SW 1271 (cell line): ENCODE measurements at regions not wholly inside any gene's neighbourhood (a gene's known extent, or its start where the extent isn't known, plus 50 kb on each side); places are given as distances from the start of the nearest gene placed in this dataset.
"Not testable (repeated sequence)": the region's sequence is repeated elsewhere in the genome, so short reads cannot be mapped to it uniquely, and the experiment has no call there.

Experiments
- DNase-seq, 2 experiments: peaks; one replicate each; lab custom pipeline; 2025; lab: John Stamatoyannopoulos, UW

GRCh38 chr21:15614766-15615165 lies 115.0 kb upstream of the USP25 start:
- DNase-seq, result no peak

- DNase-seq, result no peak
Measured at GRCh38 chr21:15616864-15617574, 112.8 kb upstream of the USP25 start.

GRCh38 chr21:15617964-15618363 lies 111.8 kb upstream of the USP25 start:
- DNase-seq, result no peak

GRCh38 chr21:15620892-15621291 lies 108.9 kb upstream of the USP25 start:
- DNase-seq, result no peak

- no peak for DNase-seq
Measured at GRCh38 chr21:15624646-15625045, 105.1 kb upstream of the USP25 start.

- DNase-seq, result no peak
Measured at GRCh38 chr21:15625363-15625762, 104.4 kb upstream of the USP25 start.

GRCh38 chr21:15626031-15626430 lies 103.8 kb upstream of the USP25 start:
- no peak for DNase-seq

GRCh38 chr21:15627011-15627410 lies 102.8 kb upstream of the USP25 start:
- no peak for DNase-seq

GRCh38 chr21:15627823-15628222 lies 102.0 kb upstream of the USP25 start:
- DNase-seq, result no peak

GRCh38 chr21:15631342-15631741 lies 98.4 kb upstream of the USP25 start:
- DNase-seq, result no peak

- DNase-seq, result not testable (repeated sequence)
Measured at GRCh38 chr21:15634541-15634940, 95.2 kb upstream of the USP25 start.

GRCh38 chr21:15638856-15639549 lies 90.8 kb upstream of the USP25 start:
- no peak for DNase-seq

- DNase-seq, result not testable (repeated sequence)
Measured at GRCh38 chr21:15640113-15640512, 89.7 kb upstream of the USP25 start.

GRCh38 chr21:15644489-15644888 lies 85.3 kb upstream of the USP25 start:
- no peak for DNase-seq

GRCh38 chr21:15645830-15646229 lies 84.0 kb upstream of the USP25 start:
- no peak for DNase-seq

GRCh38 chr21:15650735-15651134 lies 79.0 kb upstream of the USP25 start:
- DNase-seq, result no peak

- DNase-seq, result no peak
Measured at GRCh38 chr21:15651172-15651571, 78.6 kb upstream of the USP25 start.

- DNase-seq, result no peak
Measured at GRCh38 chr21:15653710-15654109, 76.1 kb upstream of the USP25 start.

- no peak for DNase-seq
Measured at GRCh38 chr21:15654171-15654570, 75.6 kb upstream of the USP25 start.

- no peak for DNase-seq
Measured at GRCh38 chr21:15659753-15660422, 69.9 kb upstream of the USP25 start.

GRCh38 chr21:15660423-15660804 lies 69.4 kb upstream of the USP25 start:
- DNase-seq, result no peak

- DNase-seq, result no peak
Measured at GRCh38 chr21:15667010-15667409, 62.8 kb upstream of the USP25 start.

GRCh38 chr21:15667819-15668218 lies 62.0 kb upstream of the USP25 start:
- DNase-seq, result no peak
